Natural killer cell (primary cell): ENCODE measurements at regions not wholly inside any gene's neighbourhood (a gene's known extent, or its start where the extent isn't known, plus 50 kb on each side); places are given as distances from the start of the nearest gene placed in this dataset.

ENCODE experiments used
- ATAC-seq, 3 donors: fragments of 150-1000 bp in 2 of 3; fragments of 200-7000 bp in 1 of 3; cut with Tn5 transposase; 1 replicate in 1 of 3; 2 replicates in 2 of 3; pipeline ENCODE4 v1.10.0; 2021; ENCODE audit warnings: mild to moderate bottlenecking in 2 of 3, moderate library complexity in 2 of 3
- DNase-seq, 2 donors: peaks; one replicate each; pipeline versions ENCODE4 v3.0.0 to v3.0.0-alpha.2; 2013 to 2021; ENCODE audit warnings: mixed read lengths in 1 of 2
- H3K27ac ChIP-seq: one replicate; pipeline ENCODE4 v1.5.1; 2013; ENCODE audit warnings: mild to moderate bottlenecking, low read length
- H3K27me3 ChIP-seq: one replicate; pipeline ENCODE4 v1.6.1; 2013; ENCODE audit warnings: low read length; ENCODE audit not compliant: control insufficient read depth, insufficient read depth
- H3K36me3 ChIP-seq: one replicate; pipeline ENCODE4 v1.6.1; 2013; ENCODE audit warnings: low read length; ENCODE audit not compliant: control insufficient read depth, insufficient read depth
- H3K4me1 ChIP-seq: one replicate; pipeline ENCODE4 v1.6.1; 2013; ENCODE audit warnings: low read length; ENCODE audit not compliant: control insufficient read depth, insufficient read depth
- H3K4me3 ChIP-seq: one replicate; pipeline ENCODE4 v1.5.1; 2013; ENCODE audit warnings: low read length
- H3K9me3 ChIP-seq: one replicate; pipeline ENCODE4 v1.6.1; 2013; ENCODE audit warnings: low read length; ENCODE audit not compliant: control insufficient read depth, insufficient read depth
- H3K27ac Mint-ChIP-seq, 2 donors: one replicate each; pipeline ENCODE4 v1.8.0; 2022; ENCODE audit warnings: mild to moderate bottlenecking in 2 of 2, mixed read lengths in 2 of 2, moderate library complexity in 1 of 2
- H3K27me3 Mint-ChIP-seq, 2 donors: one replicate each; pipeline ENCODE4 v1.8.0; 2022; ENCODE audit warnings: low read depth in 2 of 2, mixed read lengths in 2 of 2
- H3K36me3 Mint-ChIP-seq: one replicate; pipeline ENCODE4 v1.8.0; 2022; ENCODE audit warnings: mixed read lengths
- H3K4me1 Mint-ChIP-seq, 2 donors: one replicate each; pipeline ENCODE4 v1.8.0; 2022; ENCODE audit warnings: mixed read lengths in 2 of 2
- H3K4me3 Mint-ChIP-seq: one replicate; pipeline ENCODE4 v1.8.0; 2022; ENCODE audit warnings: mild to moderate bottlenecking, moderate library complexity, mixed read lengths
- H3K9me3 Mint-ChIP-seq, 2 donors: one replicate each; pipeline ENCODE4 v1.8.0; 2022; ENCODE audit warnings: mixed read lengths in 2 of 2
- WGBS: methylation state at CpG from one replicate; pipeline ENCODE4 v1.1.7; 2013; ENCODE audit warnings: missing lambda C conversion rate; ENCODE audit not compliant: insufficient coverage; 5-methylcytosine and 5-hydroxymethylcytosine counted together
- intact Hi-C: fragments of 100-400 bp; cut with micrococcal nuclease; formaldehyde crosslinking; loops from one replicate; pipeline ENCODE4 v1.14.2; 2022
- TF ChIP-seq, protein P1 (sequence below): fragments of 200-600 bp; IDR thresholded peaks from one replicate; pipeline ENCODE4 v1.8.0; 2022; ENCODE audit warnings: antibody characterized with exemption

DNA sequence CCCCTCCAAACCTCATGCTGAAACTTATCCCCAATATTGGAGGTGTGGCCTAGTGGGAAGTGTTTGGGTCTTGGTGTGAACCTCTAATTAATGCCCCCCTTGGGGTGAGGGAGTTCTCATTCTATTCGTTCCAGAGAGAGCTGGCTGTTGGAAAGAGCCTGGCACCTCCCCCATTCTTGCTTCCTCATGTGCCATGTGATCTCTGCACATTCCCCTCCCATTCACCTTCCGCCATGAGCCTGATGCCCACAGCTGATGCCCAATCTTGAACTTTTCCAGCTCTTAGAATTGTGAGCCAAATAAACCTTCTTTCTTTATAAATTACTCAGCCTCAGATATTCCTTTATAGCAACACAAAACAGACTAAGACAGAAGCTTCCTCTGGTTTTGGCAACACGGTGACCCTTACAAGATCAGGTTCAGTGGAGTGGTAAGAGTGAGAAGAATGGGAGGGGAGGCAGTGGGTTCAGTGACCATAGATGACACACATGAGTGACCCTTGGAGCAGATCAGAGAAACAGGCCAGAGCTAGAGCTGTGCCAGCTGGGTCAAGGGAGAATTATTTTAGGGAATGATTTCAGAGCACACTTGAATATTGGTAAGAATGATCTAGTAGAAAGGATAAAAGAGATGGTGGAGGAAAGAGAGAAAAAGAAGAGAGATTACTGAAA lies 176.4 kb downstream of the LY86 start:
- intact Hi-C loops: no loop called here
- Histone ChIP-seq H3K27me3 (no peaks in the 10 kb centered on the region), H3K36me3 (no peaks in the 10 kb centered on the region), H3K27ac (no peak overlapping the region), H3K4me3 (no peak overlapping the region), H3K4me1 (no peaks in the 10 kb centered on the region), H3K9me3 (no peaks in the 10 kb centered on the region)
- Mint-ChIP-seq H3K27ac (no peak overlapping the region), H3K4me3 (no peak overlapping the region), H3K27me3 (peaks cover 0 to 5% of the 10 kb centered on the region in 2 donors), H3K9me3 (no peaks in the 10 kb centered on the region), H3K36me3 (no peaks in the 10 kb centered on the region), H3K4me1 (no peaks in the 10 kb centered on the region)
- 72% methylated on average over 3 of the region's 3 CpGs for WGBS
- DNase-seq: no peak
- no peak for ATAC-seq
- TF ChIP-seq, protein P1, sequence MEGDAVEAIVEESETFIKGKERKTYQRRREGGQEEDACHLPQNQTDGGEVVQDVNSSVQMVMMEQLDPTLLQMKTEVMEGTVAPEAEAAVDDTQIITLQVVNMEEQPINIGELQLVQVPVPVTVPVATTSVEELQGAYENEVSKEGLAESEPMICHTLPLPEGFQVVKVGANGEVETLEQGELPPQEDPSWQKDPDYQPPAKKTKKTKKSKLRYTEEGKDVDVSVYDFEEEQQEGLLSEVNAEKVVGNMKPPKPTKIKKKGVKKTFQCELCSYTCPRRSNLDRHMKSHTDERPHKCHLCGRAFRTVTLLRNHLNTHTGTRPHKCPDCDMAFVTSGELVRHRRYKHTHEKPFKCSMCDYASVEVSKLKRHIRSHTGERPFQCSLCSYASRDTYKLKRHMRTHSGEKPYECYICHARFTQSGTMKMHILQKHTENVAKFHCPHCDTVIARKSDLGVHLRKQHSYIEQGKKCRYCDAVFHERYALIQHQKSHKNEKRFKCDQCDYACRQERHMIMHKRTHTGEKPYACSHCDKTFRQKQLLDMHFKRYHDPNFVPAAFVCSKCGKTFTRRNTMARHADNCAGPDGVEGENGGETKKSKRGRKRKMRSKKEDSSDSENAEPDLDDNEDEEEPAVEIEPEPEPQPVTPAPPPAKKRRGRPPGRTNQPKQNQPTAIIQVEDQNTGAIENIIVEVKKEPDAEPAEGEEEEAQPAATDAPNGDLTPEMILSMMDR: no peak

DNA sequence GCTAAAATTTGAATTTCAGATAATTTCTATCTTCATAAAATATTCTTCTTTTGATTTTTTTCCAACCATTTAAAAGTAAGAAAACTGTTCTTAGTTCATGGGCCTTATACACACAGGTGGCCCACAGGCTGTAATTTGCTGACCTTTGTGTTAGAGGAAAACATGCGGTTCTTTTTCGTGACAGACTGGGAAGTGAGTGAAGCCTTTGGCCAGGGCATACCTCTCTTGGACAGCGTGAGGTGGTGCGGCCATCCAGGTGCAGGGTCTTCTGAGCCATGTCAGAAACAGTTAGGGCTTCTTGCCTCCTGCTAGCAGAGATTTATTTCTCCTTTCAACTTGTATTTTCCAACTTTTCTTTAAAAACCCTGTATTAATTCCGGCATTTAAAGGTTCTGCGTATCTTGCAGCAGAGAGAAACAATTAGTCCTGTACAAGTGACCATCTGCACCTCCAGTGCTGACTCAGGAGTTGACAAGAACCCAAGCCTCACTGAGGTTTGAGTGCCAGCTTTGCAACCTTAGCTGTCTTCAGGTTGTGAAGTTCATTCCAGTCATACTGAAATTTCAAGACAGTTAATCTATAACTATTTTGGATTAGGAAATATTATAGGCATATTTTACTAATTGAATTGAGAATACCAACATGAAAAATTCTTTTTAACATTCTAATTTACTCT lies 177.8 kb downstream of the LY86 start:
- intact Hi-C loops: no loop called here
- Histone ChIP-seq H3K4me1 (no peaks in the 10 kb centered on the region), H3K27me3 (no peaks in the 10 kb centered on the region), H3K9me3 (no peaks in the 10 kb centered on the region), H3K27ac (no peak overlapping the region), H3K36me3 (no peaks in the 10 kb centered on the region), H3K4me3 (no peak overlapping the region)
- H3K9me3 Mint-ChIP-seq: no peaks in the 10 kb centered on the region
- DNase-seq (no peak), ATAC-seq (no peak)
- H3K36me3 Mint-ChIP-seq: no peaks in the 10 kb centered on the region
- TF ChIP-seq, protein P1: no peak
- no peak overlapping the region for H3K27ac Mint-ChIP-seq
- WGBS: 97% methylated on average over 6 of the region's 6 CpGs
- H3K27me3 Mint-ChIP-seq: peaks cover 0 to 5% of the 10 kb centered on the region in 2 donors
- H3K4me3 Mint-ChIP-seq: no peak overlapping the region
- no peaks in the 10 kb centered on the region for H3K4me1 Mint-ChIP-seq

DNA sequence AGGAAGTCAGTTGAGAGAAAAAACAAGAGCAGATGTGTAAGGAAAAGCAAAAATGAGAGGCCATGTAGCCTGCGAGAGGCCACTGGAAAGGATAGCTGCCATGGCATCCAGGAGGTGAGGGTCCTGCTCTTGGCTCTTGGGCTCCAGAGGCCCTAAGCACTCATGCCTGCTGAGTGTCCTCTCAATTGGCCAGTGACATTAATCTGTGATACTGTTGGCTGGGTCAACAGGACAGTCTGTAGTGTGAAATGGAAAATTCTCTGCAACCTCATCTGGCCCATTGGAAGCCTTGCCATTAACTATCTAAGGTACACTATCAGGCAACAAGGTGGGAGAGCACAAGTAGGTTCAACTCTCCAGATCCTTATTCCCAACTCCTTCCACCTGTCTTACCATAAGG lies 180.9 kb downstream of the LY86 start:
- ATAC-seq (no peak), DNase-seq (no peak)
- Mint-ChIP-seq H3K4me1 (no peaks in the 10 kb centered on the region), H3K4me3 (no peak overlapping the region), H3K27me3 (peaks cover 8 to 15% of the 10 kb centered on the region in 2 donors), H3K36me3 (no peaks in the 10 kb centered on the region), H3K9me3 (no peaks in the 10 kb centered on the region), H3K27ac (no peak overlapping the region)
- no peaks in the 10 kb centered on the region for H3K36me3 ChIP-seq
- no peaks in the 10 kb centered on the region for H3K9me3 ChIP-seq
- WGBS: 82% methylated on average over 1 of the region's 1 CpG
- no peaks in the 10 kb centered on the region for H3K4me1 ChIP-seq
- H3K27ac ChIP-seq: no peak overlapping the region
- TF ChIP-seq, protein P1: no peak
- intact Hi-C loops: no loop called here
- H3K27me3 ChIP-seq: no peaks in the 10 kb centered on the region
- no peak overlapping the region for H3K4me3 ChIP-seq
